ENCODE measurements at regions not wholly inside any gene's neighbourhood (a gene's known extent, or its start where the extent isn't known, plus 50 kb on each side); places are given as distances from the start of the nearest gene placed in this dataset.

GRCh38 chr13:106835477-106835876, 267.5 kb upstream of the ARGLU1 start:
- H4K20me1 ChIP-seq (replicated peaks; ENCODE audit: control insufficient read depth, insufficient read depth, low read length) = no peaks in the 10 kb centered on the region
- CTCF ChIA-PET (ENCODE audit: low intra/inter-chr PET ratio) = no interaction called here
- FAIRE-seq (no peak), DNase-seq (ENCODE audit: extremely low read depth in 1 of 4, low spot score in 3 of 4) (no peak), ATAC-seq (no peak)
- H3K4me2 ChIP-seq (ENCODE audit: insufficient read depth, low read length) = no peak overlapping the region
- intact Hi-C loops (cut with micrococcal nuclease) (no loop called here), in situ Hi-C loops (cut with MboI) (no loop called here)
- BruUV-seq (replicated peaks) = no TSS peak
- H3K27me3 ChIP-seq (ENCODE audit: control insufficient read depth in 2 of 2, insufficient read depth in 2 of 2, low read length in 2 of 2) = no peaks in the 10 kb centered on the region
- H3K9ac ChIP-seq (ENCODE audit: insufficient read depth in 1 of 2, low read depth in 2 of 2, low read length in 2 of 2) = no peak overlapping the region
- no peak overlapping the region for H3K27ac ChIP-seq (ENCODE audit: extremely low read depth, low read depth, low read length)
- no peaks in the 10 kb centered on the region for H3K9me3 ChIP-seq (replicated peaks; ENCODE audit: control insufficient read depth, insufficient read depth, low read depth, low read length)
- no peak overlapping the region for H2AFZ ChIP-seq (ENCODE audit: low read depth, low read length)
- no peaks in the 10 kb centered on the region for H3K36me3 ChIP-seq (ENCODE audit: control insufficient read depth, insufficient read depth, low read length)
- WGBS (ENCODE audit: insufficient coverage, low coverage, missing lambda C conversion rate) = 0% methylated on average over 1 of the region's 1 CpG
- POLR2A ChIA-PET = no interaction called here
- H3K4me3 ChIP-seq = no peak overlapping the region
- no peaks in the 10 kb centered on the region for H3K9me1 ChIP-seq (ENCODE audit: control insufficient read depth, insufficient read depth, low read length)
- no peaks in the 10 kb centered on the region for H3K79me2 ChIP-seq (ENCODE audit: control insufficient read depth, insufficient read depth, low read length)
- no peaks in the 10 kb centered on the region for H3K4me1 ChIP-seq (replicated peaks in 1 of 2; ENCODE audit: control insufficient read depth in 2 of 2, insufficient read depth in 2 of 2, low read length in 2 of 2)
- TF ChIP-seq MITF (IDR thresholded peaks at IDR 0.05) (no peak), U2AF2 (optimal IDR thresholded peaks at IDR 0.05; ENCODE audit: low read depth, low read length) (no peak), ZBTB17 (CRISPR knock-in tag; IDR thresholded peaks at IDR 0.05) (no peak), PHF21A (IDR thresholded peaks at IDR 0.05; ENCODE audit: borderline replicate concordance, low read depth) (no peak), NFYB (IDR thresholded peaks at IDR 0.05; ENCODE audit: extremely low read depth, insufficient read length) (no peak), ZNF518B (CRISPR knock-in tag; IDR thresholded peaks at IDR 0.05) (no peak), CREB3L1 (IDR thresholded peaks at IDR 0.05; ENCODE audit: borderline replicate concordance, low read depth) (no peak), RNF2 (IDR thresholded peaks at IDR 0.05) (no peak)

Data from K562 (cell line).